Upper lobe of right lung (tissue), 1 donor: ENCODE measurements at regions not wholly inside any gene's neighbourhood (a gene's known extent, or its start where the extent isn't known, plus 50 kb on each side); places are given as distances from the start of the nearest gene placed in this dataset.
"Not testable (repeated sequence)": the region's sequence is repeated elsewhere in the genome, so short reads cannot be mapped to it uniquely, and the experiment has no call there.

ENCODE experiments used
- ATAC-seq: fragments of 200-7000 bp; cut with Tn5 transposase; one replicate; pipeline ENCODE4 v1.9.1; 2020; ENCODE audit warnings: mild to moderate bottlenecking, moderate library complexity
- DNase-seq: peaks from one replicate; pipeline ENCODE4 v3.0.0-alpha.2; 2020
- H3K27ac ChIP-seq: fragments of 200-600 bp; one replicate; pipeline ENCODE4 v1.8.0; 2022
- H3K27me3 ChIP-seq: fragments of 200-600 bp; one replicate; pipeline ENCODE4 v1.8.0; 2022; ENCODE audit warnings: mild to moderate bottlenecking
- H3K36me3 ChIP-seq: fragments of 200-600 bp; one replicate; pipeline ENCODE4 v1.8.0; 2022
- H3K4me1 ChIP-seq: fragments of 200-600 bp; one replicate; pipeline ENCODE4 v1.8.0; 2022
- H3K4me3 ChIP-seq: fragments of 200-600 bp; one replicate; pipeline ENCODE4 v1.8.0; 2022; ENCODE audit warnings: mild to moderate bottlenecking
- H3K9me3 ChIP-seq: fragments of 200-600 bp; one replicate; pipeline ENCODE4 v1.8.0; 2022
- intact Hi-C: fragments of 100-400 bp; cut with DNase I; formaldehyde crosslinking; loops from one replicate; pipeline ENCODE4 v1.11.0; 2022
- TF ChIP-seq, protein P1 (sequence below): fragments of 200-600 bp; IDR thresholded peaks from one replicate; pipeline ENCODE4 v1.8.0; 2022; ENCODE audit warnings: antibody characterized with exemption
- donor health status: DM: no; HTN: yes; CAD: no; lungs with severe emphysema.

DNA sequence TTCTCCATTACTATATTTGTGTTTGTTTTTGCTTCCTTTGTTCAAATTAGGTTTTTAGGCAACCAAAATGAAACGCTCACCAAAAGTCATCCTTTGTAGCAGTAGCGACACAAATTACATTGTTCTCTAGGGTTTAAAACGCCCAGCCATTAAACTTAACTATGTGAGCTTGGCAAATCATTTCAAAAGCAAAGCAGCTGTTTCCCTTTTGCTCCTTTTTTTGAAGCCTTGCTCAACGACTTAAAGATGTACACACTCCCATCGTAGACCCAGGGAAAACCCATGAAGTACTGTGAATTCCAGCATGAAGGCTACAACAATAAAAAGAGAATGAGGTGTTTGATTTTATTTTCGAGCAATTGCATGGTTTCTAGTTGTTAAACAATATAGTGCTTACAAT is 106.7 kb downstream of the RAP2A start:
- DNase-seq (no peak), ATAC-seq (no peak)
- TF ChIP-seq, protein P1, sequence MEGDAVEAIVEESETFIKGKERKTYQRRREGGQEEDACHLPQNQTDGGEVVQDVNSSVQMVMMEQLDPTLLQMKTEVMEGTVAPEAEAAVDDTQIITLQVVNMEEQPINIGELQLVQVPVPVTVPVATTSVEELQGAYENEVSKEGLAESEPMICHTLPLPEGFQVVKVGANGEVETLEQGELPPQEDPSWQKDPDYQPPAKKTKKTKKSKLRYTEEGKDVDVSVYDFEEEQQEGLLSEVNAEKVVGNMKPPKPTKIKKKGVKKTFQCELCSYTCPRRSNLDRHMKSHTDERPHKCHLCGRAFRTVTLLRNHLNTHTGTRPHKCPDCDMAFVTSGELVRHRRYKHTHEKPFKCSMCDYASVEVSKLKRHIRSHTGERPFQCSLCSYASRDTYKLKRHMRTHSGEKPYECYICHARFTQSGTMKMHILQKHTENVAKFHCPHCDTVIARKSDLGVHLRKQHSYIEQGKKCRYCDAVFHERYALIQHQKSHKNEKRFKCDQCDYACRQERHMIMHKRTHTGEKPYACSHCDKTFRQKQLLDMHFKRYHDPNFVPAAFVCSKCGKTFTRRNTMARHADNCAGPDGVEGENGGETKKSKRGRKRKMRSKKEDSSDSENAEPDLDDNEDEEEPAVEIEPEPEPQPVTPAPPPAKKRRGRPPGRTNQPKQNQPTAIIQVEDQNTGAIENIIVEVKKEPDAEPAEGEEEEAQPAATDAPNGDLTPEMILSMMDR = no peak
- no peak overlapping the region for H3K27ac ChIP-seq
- H3K4me3 ChIP-seq = no peak overlapping the region
- no peaks in the 10 kb centered on the region for H3K36me3 ChIP-seq
- intact Hi-C loops = no loop called here
- H3K4me1 ChIP-seq = no peaks in the 10 kb centered on the region
- no peaks in the 10 kb centered on the region for H3K27me3 ChIP-seq
- no peaks in the 10 kb centered on the region for H3K9me3 ChIP-seq

DNA sequence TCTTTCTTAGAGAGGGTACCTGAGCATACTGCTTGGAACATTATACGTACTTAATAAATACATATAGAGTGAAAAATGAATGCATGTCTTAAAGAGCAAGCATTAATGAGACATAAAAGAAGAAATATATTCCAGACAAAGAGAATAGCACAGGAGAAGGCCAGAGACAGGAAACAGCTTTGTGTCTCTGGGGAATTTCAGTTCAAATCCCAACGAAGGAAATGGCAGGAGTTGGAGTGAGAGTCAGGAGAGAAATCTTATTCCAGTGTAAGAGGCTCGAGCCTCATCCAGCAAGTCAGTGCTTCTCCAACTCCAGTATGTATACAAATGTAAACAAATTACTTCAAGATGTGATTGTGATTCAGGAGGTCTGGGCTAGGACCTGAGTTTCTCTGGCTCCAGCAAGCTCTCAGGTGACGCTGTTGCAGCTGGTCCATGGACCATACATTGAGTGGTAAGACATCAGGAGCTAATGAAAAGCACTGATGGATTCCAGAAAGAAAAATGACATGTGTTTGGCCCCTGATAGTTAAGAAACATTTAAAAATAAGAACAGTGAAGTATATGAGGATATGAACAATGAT is 108.2 kb downstream of the RAP2A start:
- Histone ChIP-seq H3K27ac (no peak overlapping the region), H3K4me3 (no peak overlapping the region), H3K27me3 (no peaks in the 10 kb centered on the region), H3K9me3 (no peaks in the 10 kb centered on the region), H3K36me3 (no peaks in the 10 kb centered on the region), H3K4me1 (no peaks in the 10 kb centered on the region)
- DNase-seq (no peak), ATAC-seq (no peak)
- TF ChIP-seq, protein P1 = no peak
- intact Hi-C loops = no loop called here

DNA sequence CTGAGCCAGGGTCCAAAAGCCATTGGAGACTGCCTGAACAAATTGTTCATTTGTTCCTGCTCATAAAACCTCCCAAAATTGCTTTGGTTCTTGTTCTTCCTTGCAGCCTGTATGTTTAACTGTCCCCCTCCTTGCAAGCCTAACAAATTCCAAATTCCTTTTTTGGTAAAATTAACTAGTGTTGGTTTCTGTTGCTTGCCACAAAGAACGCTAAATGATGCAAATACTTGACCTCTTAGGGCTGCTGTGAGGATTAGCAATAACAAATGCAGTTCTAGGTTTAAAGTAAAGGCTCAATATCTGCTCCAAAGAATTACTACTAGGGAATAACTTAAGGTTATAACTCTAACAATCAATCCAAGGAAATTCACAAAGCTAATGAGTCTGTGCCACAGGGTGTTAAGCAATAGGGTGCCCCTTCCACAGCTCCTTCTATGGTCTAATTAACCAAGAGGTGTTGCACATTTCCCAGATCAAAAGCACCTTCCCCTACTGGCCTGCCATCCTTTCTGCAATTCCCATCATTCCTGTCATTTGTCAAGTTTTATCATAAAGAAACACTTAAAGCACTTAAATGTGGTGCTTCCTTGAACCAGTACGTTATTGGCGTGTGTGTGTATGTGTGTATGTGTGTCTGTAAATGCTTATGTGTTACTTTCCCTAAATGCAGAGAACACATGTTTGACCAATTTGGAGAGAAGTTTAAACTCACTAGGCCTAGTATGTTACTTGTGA is 110.2 kb downstream of the RAP2A start:
- Histone ChIP-seq H3K27ac (no peak overlapping the region), H3K36me3 (no peaks in the 10 kb centered on the region), H3K27me3 (no peaks in the 10 kb centered on the region), H3K9me3 (no peaks in the 10 kb centered on the region), H3K4me1 (no peaks in the 10 kb centered on the region), H3K4me3 (no peak overlapping the region)
- no peak for DNase-seq
- no peak for ATAC-seq
- intact Hi-C loops = no loop called here
- TF ChIP-seq, protein P1 = no peak

DNA sequence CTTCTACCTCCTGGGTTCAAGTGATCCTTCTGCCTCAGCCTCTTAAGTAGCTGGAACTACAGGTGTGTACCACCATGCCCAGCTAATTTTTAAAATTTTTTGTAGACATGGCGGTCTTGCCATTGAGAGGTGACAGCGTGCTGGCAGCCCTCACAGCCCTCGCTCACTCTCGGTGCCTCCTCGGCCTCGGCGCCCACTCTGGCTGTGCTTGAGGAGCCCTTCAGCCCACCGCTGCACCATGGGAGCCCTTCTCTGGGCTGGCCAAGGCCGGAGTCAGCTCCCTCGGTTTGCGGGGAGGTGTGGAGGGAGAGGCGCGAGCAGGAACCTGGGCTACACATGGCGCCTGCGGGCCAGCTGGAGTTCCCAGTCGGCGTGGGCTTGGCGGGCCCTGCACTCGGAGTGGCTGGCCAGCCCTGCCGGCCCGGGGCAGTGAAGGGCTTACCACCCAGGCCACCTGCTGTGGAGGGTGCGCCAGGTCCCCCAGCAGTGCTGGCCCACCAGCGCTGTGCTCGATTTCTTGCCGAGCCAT is 111.1 kb downstream of the RAP2A start:
- H3K27ac ChIP-seq, H3K36me3 ChIP-seq, H3K9me3 ChIP-seq, DNase-seq, H3K4me1 ChIP-seq, H3K27me3 ChIP-seq, H3K4me3 ChIP-seq, intact Hi-C loops: not testable (repeated sequence)
- peak; percentile 20 for ATAC-seq

DNA sequence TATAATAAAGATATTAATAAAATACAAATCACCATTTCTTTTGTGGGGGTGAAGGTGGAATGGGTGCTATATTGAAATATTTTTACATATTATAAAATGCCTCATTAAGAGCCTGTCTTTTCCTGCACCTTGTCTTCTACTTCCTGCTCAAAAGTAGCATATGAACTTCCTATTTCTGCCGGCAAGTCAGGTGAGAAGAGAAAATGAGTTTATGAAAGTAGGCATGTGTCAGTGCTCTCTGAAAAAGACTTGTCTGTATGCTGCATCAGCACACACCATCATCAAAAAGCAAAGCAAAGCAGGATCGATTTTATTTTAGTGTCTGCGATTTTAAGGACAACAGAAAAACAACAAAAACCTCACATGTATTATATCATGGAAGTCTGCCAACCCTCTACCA is 114.2 kb downstream of the RAP2A start:
- no peak for DNase-seq
- TF ChIP-seq, protein P1 = no peak
- intact Hi-C loops = no loop called here
- Histone ChIP-seq H3K9me3 (no peaks in the 10 kb centered on the region), H3K4me3 (no peak overlapping the region), H3K27me3 (no peaks in the 10 kb centered on the region), H3K36me3 (no peaks in the 10 kb centered on the region), H3K27ac (no peak overlapping the region), H3K4me1 (no peaks in the 10 kb centered on the region)
- ATAC-seq = no peak

DNA sequence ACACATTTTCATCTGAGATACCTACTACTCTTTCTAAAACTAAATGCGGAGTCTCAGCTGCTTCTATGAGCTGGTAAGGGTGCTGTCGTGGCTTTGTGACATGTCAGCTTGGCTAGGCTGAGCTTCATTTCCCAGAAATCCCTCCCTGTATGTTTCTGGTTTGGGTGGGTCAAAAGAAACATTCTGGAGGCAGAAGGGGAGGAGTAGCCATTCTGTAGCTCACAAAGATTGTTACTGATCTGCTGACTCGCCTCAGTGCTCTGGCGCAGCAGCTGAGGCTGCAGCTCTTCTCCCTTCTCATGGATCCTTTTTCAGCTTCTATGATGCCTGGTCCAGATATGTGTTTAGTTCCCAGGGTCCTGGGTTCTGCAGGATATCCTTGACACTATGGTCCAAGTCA is 114.7 kb downstream of the RAP2A start:
- intact Hi-C loops = no loop called here
- Histone ChIP-seq H3K4me1 (no peaks in the 10 kb centered on the region), H3K4me3 (no peak overlapping the region), H3K9me3 (no peaks in the 10 kb centered on the region), H3K27me3 (no peaks in the 10 kb centered on the region), H3K36me3 (no peaks in the 10 kb centered on the region), H3K27ac (no peak overlapping the region)
- no peak for DNase-seq
- no peak for ATAC-seq
- TF ChIP-seq, protein P1 = no peak
